OCI-LY7 (cell line): ENCODE measurements at regions not wholly inside any gene's neighbourhood (a gene's known extent, or its start where the extent isn't known, plus 50 kb on each side); places are given as distances from the start of the nearest gene placed in this dataset.

Experiments
- EZH2phosphoT487 ChIP-seq: fragments of 200-600 bp; sonication (generic); IDR thresholded peaks from 2 replicates; pipeline ENCODE4 v1.6.1; 2018; ENCODE audit warnings: low read depth, borderline replicate concordance, mild to moderate bottlenecking, mixed run types, antibody characterized with exemption, low read length, moderate library complexity, mixed read lengths
- TF ChIP-seq, protein P1 (sequence below): fragments of 200-600 bp; sonication (generic); conservative IDR thresholded peaks from 2 replicates; pipeline ENCODE4 v1.5.1; 2014; ENCODE audit warnings: mild to moderate bottlenecking, antibody characterized with exemption, low read length, moderate library complexity, mixed read lengths

DNA sequence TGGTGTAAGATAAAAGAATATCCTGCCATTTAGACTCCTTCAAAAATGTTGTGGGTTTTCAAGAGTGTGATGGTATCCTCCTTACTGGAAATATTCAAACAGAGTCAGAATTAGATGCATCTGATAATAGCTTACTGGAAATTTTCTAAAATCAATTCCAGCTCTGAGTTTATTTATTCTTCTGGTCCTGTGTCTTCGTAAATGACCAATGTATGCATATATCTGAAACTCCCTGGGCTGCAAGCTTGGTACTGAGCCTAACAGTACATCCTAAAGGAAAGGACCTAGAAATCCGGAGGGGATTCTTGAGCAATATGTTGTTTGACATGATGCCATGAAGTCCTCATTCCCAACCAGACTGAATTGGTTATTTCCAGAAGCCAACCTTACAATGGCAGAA, 130.4 kb downstream of the KCNE4 start:
- TF ChIP-seq, protein P1, sequence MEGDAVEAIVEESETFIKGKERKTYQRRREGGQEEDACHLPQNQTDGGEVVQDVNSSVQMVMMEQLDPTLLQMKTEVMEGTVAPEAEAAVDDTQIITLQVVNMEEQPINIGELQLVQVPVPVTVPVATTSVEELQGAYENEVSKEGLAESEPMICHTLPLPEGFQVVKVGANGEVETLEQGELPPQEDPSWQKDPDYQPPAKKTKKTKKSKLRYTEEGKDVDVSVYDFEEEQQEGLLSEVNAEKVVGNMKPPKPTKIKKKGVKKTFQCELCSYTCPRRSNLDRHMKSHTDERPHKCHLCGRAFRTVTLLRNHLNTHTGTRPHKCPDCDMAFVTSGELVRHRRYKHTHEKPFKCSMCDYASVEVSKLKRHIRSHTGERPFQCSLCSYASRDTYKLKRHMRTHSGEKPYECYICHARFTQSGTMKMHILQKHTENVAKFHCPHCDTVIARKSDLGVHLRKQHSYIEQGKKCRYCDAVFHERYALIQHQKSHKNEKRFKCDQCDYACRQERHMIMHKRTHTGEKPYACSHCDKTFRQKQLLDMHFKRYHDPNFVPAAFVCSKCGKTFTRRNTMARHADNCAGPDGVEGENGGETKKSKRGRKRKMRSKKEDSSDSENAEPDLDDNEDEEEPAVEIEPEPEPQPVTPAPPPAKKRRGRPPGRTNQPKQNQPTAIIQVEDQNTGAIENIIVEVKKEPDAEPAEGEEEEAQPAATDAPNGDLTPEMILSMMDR = no peak
- TF ChIP-seq EZH2phosphoT487 = no peak
